CD4-positive, alpha-beta T cell (primary cell): ENCODE measurements at regions not wholly inside any gene's neighbourhood (a gene's known extent, or its start where the extent isn't known, plus 50 kb on each side); places are given as distances from the start of the nearest gene placed in this dataset.

Experiments
- ATAC-seq: fragments of 200-7000 bp; cut with Tn5 transposase; one replicate; pipeline ENCODE4 v1.10.0; 2022; ENCODE audit warnings: mild to moderate bottlenecking; ENCODE audit not compliant: poor library complexity
- CTCF ChIA-PET: fragments of 350-600 bp; sonication (Branson Sonifier 250); formaldehyde crosslinking; loops from one replicate; lab custom pipeline; 2021; ENCODE audit warnings: antibody characterized with exemption, inconsistent platforms; lab: Charles Lee
- POLR2A ChIA-PET: fragments of 350-600 bp; sonication (Branson Sonifier 250); formaldehyde crosslinking; loops from one replicate; lab custom pipeline; 2021; ENCODE audit warnings: antibody characterized with exemption, inconsistent platforms; lab: Charles Lee
- DNase-seq, 14 experiments: peaks; one replicate each; pipeline ENCODE4 v3.0.0-alpha.2; 2013 to 2020; ENCODE audit warnings: mixed read lengths in 2 of 14
- H3K27ac ChIP-seq, 2 donors: one replicate each; pipeline versions ENCODE4 v1.5.1 to v1.7.0; 2013; ENCODE audit warnings: low read length in 2 of 2, low read depth in 1 of 2, mild to moderate bottlenecking in 1 of 2
- H3K27me3 ChIP-seq, 2 experiments: 1 replicate in 1 of 2; 2 replicates in 1 of 2; pipeline versions ENCODE4 v1.6.1 to v1.7.0; 2013; ENCODE audit warnings: low read length in 2 of 2, control low read depth in 1 of 2, mild to moderate bottlenecking in 1 of 2, moderate library complexity in 1 of 2; ENCODE audit not compliant: insufficient read depth in 2 of 2, control insufficient read depth in 1 of 2
- H3K36me3 ChIP-seq: one replicate; pipeline ENCODE4 v1.6.1; 2013; ENCODE audit warnings: low read length, control low read depth; ENCODE audit not compliant: insufficient read depth
- H3K4me1 ChIP-seq: one replicate; pipeline ENCODE4 v1.6.1; 2013; ENCODE audit warnings: low read length, control low read depth; ENCODE audit not compliant: insufficient read depth
- H3K4me3 ChIP-seq: one replicate; pipeline ENCODE4 v1.5.1; 2013; ENCODE audit warnings: mild to moderate bottlenecking, low read length, moderate library complexity
- H3K9me3 ChIP-seq, 2 experiments: 1 replicate in 1 of 2; 2 replicates in 1 of 2; pipeline versions ENCODE4 v1.6.1 to v1.7.0; 2013; ENCODE audit warnings: low read length in 2 of 2, mild to moderate bottlenecking in 2 of 2, control low read depth in 1 of 2, moderate library complexity in 1 of 2; ENCODE audit not compliant: control insufficient read depth in 1 of 2, insufficient read depth in 1 of 2
- H3K27ac Mint-ChIP-seq: one replicate; pipeline ENCODE4 v1.8.0; 2020; ENCODE audit warnings: mixed read lengths
- H3K27me3 Mint-ChIP-seq: one replicate; pipeline ENCODE4 v1.8.0; 2021; ENCODE audit warnings: mixed read lengths
- H3K36me3 Mint-ChIP-seq: one replicate; pipeline ENCODE4 v1.8.0; 2021; ENCODE audit warnings: low read depth, mixed read lengths
- H3K4me1 Mint-ChIP-seq: one replicate; pipeline ENCODE4 v1.8.0; 2021; ENCODE audit warnings: low read depth, mixed read lengths
- H3K4me3 Mint-ChIP-seq: one replicate; pipeline ENCODE4 v1.8.0; 2020; ENCODE audit warnings: mild to moderate bottlenecking, mixed read lengths
- H3K9me3 Mint-ChIP-seq: one replicate; pipeline ENCODE4 v1.8.0; 2020; ENCODE audit warnings: mixed read lengths
- intact Hi-C, 2 experiments: fragments of 100-400 bp; cut with DNase I in 1 of 2; cut with micrococcal nuclease in 1 of 2; formaldehyde crosslinking; loops; one replicate each; pipeline versions ENCODE4 v1.15.1 to v1.9.0; 2023 to 2025; cut with DNase I, micrococcal nuclease
- TF ChIP-seq, protein P1 (sequence below): fragments of 200-600 bp; IDR thresholded peaks from one replicate; pipeline ENCODE4 v1.8.0; 2022; ENCODE audit warnings: antibody characterized with exemption, mild to moderate bottlenecking

DNA sequence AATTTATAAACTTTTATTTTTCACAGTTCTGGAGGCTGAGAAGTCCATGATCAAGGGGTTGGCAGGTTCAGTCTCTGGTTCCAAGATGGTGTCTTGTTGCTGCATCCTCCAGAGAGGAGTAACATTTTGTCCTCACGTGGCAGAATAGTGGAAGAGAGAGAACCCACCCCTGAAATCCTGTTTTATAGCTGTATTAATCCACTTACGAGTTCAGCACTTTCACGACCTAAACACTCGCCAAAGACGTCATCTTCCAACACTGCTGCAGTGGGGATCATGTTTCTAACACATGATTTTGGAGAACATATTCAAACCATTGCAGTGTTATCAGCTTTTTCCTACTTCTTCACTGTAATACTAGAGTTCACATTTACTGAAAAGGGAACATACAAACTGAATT, 233.0 kb upstream of the ATP10B start:
- Mint-ChIP-seq H3K9me3 (no peaks in the 10 kb centered on the region), H3K36me3 (no peaks in the 10 kb centered on the region), H3K4me1 (no peaks in the 10 kb centered on the region), H3K27me3 (no peaks in the 10 kb centered on the region), H3K4me3 (no peak overlapping the region), H3K27ac (no peak overlapping the region)
- ATAC-seq (no peak), DNase-seq (no peak)
- Histone ChIP-seq H3K4me1 (no peaks in the 10 kb centered on the region), H3K4me3 (no peak overlapping the region), H3K36me3 (no peaks in the 10 kb centered on the region), H3K27ac (no peak overlapping the region), H3K9me3 (peaks cover 0 to 7% of the 10 kb centered on the region in 2 experiments), H3K27me3 (no peaks in the 10 kb centered on the region)
- POLR2A ChIA-PET: no interaction called here
- TF ChIP-seq, protein P1, sequence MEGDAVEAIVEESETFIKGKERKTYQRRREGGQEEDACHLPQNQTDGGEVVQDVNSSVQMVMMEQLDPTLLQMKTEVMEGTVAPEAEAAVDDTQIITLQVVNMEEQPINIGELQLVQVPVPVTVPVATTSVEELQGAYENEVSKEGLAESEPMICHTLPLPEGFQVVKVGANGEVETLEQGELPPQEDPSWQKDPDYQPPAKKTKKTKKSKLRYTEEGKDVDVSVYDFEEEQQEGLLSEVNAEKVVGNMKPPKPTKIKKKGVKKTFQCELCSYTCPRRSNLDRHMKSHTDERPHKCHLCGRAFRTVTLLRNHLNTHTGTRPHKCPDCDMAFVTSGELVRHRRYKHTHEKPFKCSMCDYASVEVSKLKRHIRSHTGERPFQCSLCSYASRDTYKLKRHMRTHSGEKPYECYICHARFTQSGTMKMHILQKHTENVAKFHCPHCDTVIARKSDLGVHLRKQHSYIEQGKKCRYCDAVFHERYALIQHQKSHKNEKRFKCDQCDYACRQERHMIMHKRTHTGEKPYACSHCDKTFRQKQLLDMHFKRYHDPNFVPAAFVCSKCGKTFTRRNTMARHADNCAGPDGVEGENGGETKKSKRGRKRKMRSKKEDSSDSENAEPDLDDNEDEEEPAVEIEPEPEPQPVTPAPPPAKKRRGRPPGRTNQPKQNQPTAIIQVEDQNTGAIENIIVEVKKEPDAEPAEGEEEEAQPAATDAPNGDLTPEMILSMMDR: no peak
- CTCF ChIA-PET: no interaction called here
- intact Hi-C loops: no loop called here

DNA sequence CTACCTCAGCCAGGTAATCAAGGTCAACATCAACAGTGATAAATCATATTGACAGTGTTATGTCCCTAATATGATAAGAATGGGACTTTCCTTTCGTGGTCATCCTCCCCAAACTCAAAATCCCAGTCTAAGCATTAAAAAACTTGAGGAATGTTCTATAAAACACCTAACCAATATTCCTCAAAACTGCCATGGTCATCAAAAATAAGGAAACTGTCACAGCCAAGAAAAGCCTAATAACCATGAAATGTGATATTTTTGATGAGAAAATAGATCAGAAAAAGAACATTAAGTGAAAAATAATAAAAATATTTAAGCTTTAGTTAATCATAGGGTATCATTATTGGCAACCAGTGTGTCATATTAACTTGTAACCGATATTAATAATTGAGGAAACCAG, 232.1 kb upstream of the ATP10B start:
- ChIA-PET POLR2A (no interaction called here), CTCF (no interaction called here)
- Mint-ChIP-seq H3K36me3 (no peaks in the 10 kb centered on the region), H3K27me3 (no peaks in the 10 kb centered on the region), H3K9me3 (no peaks in the 10 kb centered on the region), H3K4me3 (no peak overlapping the region), H3K27ac (no peak overlapping the region), H3K4me1 (no peaks in the 10 kb centered on the region)
- Histone ChIP-seq H3K9me3 (peaks cover 0 to 7% of the 10 kb centered on the region in 2 experiments), H3K27ac (no peak overlapping the region), H3K36me3 (no peaks in the 10 kb centered on the region), H3K4me3 (no peak overlapping the region), H3K27me3 (no peaks in the 10 kb centered on the region), H3K4me1 (no peaks in the 10 kb centered on the region)
- TF ChIP-seq, protein P1: no peak
- DNase-seq: no peak
- ATAC-seq: no peak
- intact Hi-C loops: no loop called here

DNA sequence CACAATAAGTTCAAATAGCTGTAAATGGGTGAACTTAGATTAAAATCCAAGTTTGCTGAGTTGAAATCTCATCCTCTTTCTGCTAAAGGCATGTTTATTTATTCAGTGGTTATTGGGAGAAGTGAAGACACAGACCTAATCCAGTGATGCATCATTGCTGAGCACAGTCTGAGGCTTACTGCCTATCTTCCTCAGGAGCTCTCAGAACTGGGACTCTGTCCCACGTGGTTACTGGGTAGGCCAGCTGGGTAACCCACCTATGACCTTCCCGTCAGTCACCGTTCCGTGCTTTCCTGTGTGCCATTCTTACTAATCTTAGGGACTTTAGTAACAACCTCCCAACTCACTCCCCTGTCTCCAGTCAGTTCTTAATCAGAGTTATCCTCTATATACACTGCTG, 226.8 kb upstream of the ATP10B start:
- H3K27me3 Mint-ChIP-seq: no peaks in the 10 kb centered on the region
- TF ChIP-seq, protein P1: no peak
- Histone ChIP-seq H3K27me3 (no peaks in the 10 kb centered on the region), H3K4me1 (no peaks in the 10 kb centered on the region), H3K27ac (no peak overlapping the region), H3K9me3 (peaks cover 0 to 7% of the 10 kb centered on the region in 2 experiments), H3K36me3 (no peaks in the 10 kb centered on the region), H3K4me3 (no peak overlapping the region)
- POLR2A ChIA-PET: no interaction called here
- DNase-seq (no peak), ATAC-seq (no peak)
- CTCF ChIA-PET: no interaction called here
- H3K36me3 Mint-ChIP-seq: no peaks in the 10 kb centered on the region
- no peak overlapping the region for H3K4me3 Mint-ChIP-seq
- intact Hi-C loops: no loop called here
- H3K27ac Mint-ChIP-seq: no peak overlapping the region
- H3K9me3 Mint-ChIP-seq: no peaks in the 10 kb centered on the region
- H3K4me1 Mint-ChIP-seq: no peaks in the 10 kb centered on the region
